GM18519 (cell line): ENCODE measurements at regions not wholly inside any gene's neighbourhood (a gene's known extent, or its start where the extent isn't known, plus 50 kb on each side); places are given as distances from the start of the nearest gene placed in this dataset.
"Not testable (repeated sequence)": the region's sequence is repeated elsewhere in the genome, so short reads cannot be mapped to it uniquely, and the experiment has no call there.

Experiments used
- ATAC-seq: cut with Tn5 transposase; IDR thresholded peaks from one replicate; pipeline ENCODE4 v1.9.1; 2021; ENCODE audit warnings: mild to moderate bottlenecking, moderate library complexity; ENCODE audit not compliant: unreplicated experiment, low FRiP score

DNA sequence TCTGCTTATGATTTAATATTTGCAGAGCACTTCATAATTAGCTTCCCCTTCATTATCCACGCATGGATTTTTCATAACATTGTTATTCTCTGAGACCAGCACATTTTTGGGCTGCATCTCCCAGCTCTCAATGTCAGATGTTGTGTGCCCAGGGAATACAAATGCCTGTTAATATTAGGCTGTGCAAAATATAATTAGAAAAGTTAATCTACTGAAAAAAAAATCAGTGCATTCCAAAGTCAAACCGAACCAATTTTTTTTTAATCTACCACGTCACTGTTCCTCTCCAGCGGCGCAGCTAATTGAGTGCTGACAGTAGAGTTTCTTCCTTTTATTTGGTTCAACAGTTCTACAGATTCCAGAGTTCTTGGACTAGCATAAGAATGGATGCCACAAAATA is 191.0 kb upstream of the RGS6 start:
- ATAC-seq, result no peak

DNA sequence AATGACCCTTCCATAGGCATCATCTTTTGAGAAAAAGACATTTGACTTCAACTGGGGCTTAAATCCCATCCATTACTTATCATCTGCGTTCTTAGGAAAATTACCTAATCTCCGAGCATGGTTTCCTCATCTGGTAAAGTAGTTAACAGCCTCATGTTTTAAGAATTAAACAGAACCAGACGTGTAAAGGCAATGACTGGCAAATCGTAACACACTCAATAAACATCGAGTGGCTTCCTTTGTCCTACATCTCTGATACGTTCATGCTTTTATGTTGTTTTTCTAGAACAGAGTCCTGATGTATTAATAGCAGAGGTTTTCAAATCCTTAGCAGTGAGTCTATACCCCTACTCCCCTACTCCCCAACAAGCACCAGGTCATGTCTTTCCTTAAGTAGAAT is 189.7 kb upstream of the RGS6 start:
- no peak for ATAC-seq

DNA sequence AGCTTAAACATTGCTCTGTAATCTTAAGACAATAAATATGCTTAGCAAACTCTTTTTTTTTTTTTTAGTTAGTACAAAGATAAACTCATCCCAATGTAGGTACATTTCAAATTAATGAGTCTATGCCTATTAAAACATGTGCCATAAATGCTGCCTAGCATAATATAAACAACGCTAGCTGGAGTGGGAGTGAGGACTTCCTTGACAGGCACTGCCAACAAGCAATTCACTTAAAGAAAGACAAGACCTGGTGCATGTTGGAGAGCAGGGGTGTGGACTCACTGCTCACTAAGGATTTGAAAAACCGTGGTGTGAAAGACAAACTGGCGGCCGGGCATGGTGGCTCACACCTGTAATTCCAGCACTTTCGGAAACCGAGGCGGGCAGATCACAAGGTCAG is 187.2 kb upstream of the RGS6 start:
- no peak for ATAC-seq

DNA sequence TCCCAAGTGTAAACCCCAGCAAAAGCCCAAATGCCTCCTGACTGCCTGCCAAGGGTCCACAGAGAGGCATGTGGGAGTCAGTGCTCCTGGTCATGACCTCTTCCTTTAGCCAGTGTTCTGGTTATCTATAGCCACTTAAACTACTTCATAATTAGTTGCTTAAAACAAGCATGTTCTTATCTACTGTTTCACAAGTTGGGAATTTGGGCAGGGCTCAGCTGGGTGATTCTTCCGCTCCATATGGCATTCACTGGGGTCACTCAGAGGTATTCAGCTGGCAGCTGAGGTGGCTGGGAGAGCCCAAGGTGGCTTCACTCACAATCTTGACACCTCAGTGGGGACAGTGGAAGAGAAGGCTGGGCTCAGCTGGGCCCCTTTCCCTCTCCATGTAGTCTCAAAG is 184.0 kb upstream of the RGS6 start:
- no peak for ATAC-seq

DNA sequence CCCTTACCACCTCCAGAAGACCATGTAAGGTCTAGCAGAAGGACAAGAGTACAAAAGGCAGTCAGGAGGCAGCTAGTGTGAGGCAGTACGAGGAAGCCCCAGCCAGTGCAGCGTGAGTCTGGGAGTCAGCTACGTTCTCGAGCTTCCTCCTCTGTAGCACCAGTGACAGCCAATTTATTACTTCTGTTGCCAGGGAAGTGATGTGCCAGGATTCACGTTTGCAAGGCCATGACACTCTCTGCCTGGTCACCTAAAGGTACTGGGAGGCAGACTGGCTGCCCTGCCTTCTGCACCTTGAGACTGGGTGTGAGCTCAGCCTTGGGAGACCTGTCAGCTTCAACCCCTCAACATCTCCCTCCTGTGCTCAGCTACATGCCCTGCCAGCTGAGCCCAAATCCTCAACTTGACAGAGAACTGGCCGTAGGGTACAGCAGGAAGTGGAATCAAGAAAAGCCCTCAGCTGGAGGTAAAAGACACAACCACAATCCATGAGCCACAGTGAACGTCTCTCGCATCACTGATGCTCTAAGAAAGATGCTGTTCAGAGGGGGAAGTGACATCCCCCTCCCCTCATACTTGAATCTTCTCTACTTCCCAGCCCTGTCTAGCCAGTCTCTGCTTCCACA is 182.5 kb upstream of the RGS6 start:
- ATAC-seq, result no peak

DNA sequence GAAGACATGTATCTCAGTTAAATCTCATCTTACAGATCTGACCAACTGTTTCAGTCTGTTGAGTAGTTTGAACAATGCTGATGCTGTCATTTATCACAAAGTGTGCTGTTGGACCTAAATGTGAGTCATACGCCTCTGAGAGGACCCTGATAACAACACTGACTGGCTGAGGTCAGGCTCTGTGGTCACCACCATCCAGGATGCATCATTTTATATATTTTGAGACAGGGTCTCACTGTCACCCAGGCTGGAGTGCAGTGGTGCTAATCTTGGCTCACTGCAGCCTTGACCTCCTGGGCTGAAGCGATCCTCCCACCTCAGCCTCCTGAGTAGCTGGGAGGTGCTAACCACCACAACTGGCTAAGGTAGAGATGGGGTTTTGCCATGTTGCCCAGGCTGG is 181.0 kb upstream of the RGS6 start:
- no peak for ATAC-seq

DNA sequence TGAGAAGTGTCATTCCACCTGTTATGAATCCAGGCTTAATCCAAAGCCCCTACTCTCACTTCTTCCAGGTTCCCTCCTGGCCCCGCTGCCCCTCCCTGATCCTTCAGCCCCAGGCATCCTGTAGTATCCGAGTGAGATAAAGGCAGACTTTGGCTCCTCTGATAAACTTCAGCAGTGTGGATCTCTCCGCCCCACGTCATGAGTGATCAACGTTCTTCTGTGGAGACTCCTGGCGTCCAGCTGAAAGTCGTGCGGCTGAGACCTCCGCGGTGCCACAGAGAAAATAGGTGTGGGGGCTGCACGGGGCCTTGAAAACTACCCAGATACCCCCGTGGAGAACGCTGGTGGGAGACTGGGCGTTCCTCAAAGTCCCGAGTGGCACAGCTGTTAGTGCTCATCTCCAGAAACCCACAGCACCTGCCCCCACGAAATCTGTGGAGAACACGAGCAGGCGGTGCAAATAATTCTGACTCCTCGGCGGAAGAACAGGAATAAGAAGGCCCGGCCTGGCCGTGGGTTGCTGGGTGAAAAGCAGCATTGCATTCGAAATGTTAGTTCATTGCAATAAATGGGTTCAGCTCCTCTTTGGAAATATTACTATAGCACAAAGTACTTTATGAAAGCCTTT is 180.0 kb upstream of the RGS6 start:
- ATAC-seq, result no peak

DNA sequence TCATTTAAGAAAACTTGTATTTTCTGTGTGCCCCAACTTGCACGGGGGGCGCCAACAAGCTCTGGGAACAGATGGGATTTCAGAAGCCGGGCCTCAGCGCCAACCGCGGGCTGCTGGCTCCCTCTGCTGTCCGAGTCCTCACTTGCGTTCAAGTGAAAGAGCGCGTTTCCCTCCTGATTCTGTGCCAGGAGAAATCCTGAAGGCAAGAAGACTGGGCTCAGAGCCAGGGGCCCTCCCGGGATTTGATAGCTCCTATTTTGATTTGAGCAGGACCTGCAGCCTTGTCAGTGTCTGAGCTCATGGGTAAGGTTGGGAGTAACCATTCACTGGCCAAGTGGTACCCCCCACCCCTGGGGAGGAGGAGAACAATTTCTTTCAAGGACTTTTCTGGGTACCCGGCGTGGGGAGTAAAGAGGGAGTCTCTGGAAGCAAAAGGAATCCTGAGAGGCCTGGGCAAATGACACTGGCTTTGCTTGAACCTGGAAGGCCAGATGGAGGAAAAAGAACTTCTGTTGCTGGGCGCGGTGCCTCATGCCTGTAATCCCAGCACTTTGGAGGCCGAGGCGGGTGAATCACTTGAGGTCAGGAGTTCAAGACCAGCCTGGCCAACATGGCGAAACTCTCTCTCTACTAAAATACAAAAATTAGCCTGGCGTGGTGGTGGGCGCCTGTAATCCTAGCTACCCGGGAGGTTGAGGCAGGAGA is 179.0 kb upstream of the RGS6 start:
- no peak for ATAC-seq

DNA sequence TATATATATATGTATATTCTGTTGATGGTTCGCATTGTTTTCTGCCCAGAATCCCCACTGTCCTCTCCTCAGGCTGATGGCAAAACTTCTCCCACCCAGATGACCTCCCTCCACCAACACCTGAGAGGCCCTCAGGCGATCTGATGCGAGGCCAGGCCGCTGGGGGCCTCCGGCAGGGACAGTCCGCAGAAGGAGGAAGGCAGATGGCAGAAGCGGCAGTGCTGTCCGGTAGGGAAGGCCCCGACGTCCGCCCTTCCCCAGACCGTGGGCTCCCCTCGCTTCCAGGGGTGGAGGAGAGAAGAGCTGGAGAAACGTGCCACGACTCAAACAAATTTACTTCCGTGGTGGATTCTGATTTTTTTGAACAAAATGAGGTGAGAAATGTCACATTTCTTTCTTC is 178.3 kb upstream of the RGS6 start:
- ATAC-seq, result no peak

DNA sequence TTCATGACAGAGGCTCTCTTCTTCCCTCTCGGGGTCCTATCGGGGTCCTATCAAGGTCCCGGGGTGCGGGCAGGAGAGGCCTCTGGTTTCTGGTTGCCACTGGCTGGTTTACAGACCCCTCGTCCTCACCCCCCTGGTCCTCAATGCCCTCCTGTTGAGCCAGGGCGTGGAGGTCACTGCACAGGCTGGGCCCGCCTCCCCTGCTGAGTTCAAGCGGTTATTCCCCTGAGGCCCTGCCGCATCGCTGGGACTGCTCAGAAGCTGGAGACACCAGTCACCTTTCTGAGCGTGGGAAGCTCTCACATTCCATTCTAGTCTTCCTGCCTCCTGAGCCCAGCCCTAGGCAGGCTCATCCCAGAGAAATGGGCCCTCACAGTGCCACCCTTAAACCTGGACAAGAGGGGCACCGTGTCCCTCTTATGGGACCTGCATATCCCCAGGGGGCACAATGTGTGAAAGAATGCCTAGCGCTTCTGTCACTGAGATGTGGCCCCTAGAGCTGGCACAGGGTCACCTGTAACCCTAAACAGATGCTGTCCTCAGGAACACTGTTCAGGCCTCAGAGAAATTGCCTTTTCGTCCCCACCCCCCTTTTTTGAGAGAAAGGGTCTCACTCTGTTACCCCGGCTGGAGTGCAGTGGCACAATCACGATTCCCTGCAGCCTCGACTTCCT is 177.7 kb upstream of the RGS6 start:
- no peak for ATAC-seq

DNA sequence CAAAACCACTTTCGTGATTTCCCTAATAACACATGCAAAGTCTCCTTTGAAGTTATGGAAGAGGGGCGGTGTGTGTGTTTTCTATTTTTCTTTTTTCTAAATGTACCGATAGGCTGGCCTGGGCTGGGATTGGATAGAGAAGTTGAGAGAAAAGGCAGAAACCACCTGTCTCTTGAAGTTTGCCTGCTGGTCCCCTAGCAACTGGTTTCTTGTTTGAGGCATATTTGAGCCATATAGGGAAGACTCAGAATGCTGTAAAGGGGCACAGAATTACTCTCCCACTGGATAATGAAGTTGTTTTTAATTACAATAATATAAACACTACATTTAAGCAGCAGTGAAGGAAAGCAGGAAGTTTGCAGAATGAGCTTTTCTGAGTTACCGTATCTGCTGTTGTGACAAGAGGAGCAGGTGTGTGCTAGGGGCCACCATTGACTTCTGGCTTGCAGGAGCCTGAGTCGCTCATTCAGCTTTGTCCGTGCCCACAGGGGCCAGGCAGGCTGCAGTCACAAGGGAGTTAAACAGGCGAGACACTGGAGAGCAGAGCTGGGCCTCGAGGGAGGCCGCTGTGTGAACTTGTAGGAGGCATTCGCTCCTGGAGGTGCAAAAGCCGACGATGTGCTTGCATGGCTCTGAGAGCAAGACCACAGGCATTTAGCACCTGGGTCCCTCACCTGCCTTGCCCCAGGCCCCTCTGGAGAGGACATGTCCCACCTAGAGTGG is 173.8 kb upstream of the RGS6 start:
- ATAC-seq, result no peak

DNA sequence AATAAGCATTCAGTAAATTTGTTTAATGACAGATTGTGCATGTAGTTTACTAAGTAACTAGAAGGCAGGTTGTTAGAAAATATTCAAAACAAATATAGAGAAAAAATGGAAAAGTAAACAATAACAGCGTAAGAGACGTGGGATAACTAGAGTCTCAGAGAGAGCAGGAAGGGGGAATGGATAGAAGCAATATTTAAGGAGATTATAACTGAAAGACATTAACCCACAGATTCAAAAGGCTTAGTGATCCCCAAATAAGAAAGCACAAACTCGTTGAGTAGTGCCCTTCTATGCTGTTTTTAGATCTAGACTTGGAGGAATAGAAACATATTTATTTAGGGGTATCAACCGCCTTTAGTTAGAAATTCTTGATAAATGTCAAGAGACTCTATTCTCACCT is 169.7 kb upstream of the RGS6 start:
- no peak for ATAC-seq

DNA sequence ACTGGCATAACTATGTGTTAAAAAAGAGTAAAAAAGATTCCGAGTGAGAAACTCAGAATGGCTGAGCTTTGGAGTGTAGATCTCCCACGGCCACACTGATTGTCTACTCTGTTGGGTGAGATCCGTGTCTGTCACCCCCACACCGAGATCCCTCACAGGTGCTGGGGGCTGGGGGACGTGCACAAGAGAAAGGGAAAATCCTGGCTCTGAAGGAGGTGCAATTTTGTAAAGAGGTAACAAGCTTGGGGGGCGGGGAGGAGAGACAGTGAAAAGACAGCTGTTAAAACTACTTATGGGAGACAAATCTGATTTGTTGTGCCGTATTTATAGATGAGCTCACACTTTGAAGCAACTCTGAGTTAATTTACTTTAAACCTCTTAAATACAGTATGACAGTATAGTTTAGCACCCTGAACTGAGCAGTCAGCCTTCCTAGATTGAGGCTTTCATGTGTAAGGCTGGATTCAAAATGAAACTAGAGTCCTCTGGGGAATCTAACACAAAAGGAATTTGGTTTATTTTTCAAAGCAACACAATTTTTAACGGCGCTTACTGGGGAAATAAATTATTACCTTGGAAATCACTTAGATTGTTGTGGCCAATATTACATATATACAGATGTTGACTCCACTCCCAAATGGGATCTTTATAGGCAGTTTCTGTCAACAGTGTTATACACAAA is 167.4 kb upstream of the RGS6 start:
- ATAC-seq, result no peak

DNA sequence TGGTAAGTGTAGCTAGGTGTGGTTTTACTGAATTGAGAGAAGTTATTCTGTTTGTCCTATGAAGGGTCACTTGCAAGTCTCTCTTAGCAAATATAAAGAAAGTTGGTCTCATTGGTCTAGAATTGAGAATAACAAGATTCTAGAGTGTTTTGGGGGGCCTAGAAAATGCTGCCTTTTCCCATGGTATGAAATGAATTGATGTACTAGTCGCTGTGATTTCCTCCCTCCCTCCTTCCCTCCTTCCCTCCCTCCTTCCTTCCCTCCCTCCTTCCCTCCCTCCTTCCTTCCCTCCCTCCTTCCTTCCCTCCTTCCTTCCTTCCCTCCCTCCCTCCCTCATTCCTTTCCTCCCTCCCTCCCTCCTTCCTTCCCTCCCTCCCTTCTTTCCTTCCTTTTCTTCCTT is 166.7 kb upstream of the RGS6 start:
- ATAC-seq, result no peak

DNA sequence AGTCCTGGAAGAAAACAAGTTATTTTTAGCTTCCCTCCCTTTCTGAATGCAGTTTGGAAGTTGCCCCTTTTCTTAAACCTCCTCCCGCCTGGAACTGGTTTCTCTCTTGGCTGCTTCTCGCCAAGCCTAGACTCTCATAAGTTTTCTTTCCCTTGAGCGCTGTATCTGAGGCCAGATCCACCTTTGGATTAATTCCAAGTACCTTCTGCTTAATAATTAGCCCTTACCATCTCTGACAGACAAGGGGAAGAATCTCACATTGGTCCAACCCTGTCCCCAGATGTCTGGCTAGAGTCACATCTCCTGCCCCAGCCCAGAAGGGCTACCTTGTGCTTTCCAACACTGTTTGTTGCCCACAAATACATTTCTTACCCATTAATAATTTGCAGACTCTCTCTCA is 161.8 kb upstream of the RGS6 start:
- ATAC-seq, result no peak

DNA sequence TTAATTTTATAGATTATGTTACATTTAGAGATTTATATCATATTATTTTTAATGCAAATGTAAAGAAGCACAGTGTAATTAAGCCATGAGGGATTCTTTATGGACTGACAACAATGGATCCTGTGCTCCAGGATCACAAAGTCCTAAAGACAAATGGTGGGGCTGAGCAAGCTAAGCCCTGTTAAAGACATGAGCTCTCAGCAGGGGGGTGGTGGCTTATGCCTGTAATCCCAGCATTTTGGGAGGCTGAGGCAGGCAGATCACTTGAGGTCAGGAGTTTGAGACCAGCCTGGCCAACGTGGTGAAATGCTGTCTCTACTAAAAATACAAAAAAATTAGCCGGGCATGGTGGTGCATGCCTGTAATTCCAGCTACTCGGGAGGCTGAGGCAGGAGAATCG is 160.8 kb upstream of the RGS6 start:
- ATAC-seq, result not testable (repeated sequence)

DNA sequence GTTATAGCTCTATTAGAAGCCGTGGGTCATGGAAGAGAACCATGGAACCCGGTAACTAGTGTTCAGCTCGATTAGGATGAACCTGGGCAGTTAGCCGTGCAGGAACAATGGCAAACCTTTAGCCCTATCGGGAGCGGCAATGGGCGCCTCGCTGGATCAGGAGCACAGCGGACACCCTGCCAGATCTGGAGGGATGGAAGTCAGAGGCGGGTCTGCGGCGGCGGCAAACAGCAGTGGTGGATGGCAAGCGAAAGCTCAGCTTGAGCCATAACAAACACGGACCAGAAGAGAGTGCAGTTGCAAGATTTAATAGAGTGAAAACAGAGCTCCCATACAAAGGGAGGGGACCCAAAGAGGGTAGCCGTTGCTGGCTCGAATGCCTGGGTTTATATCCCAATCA is 160.2 kb upstream of the RGS6 start:
- ATAC-seq, result not testable (repeated sequence)

DNA sequence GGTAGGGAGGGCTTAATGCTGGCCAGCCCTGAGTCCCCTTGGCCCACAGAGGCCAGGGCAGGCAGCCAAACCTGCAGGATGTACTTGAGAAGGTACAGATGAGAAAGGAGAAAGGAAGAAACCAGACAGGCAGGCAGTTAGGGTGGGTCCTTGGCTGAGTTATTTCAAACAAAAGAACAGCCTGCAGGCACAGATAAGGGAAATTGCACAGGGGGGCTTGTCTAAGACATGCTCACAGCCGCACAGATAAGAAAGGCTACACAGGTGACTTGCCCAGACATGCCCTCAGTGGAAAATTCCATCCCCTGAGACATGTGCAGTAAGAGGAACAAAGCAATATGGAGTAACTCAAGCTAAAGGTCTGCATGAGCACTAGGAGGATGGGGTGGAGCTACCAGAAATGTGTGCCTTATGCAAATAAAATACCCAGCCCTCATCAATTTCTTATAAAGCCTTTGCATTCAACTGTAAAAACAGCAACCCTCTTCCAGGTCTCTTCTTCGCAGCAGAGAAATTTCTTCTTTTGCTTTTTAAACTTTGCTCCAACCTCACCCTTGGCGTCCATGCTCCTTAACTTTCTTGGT is 158.2 kb upstream of the RGS6 start:
- ATAC-seq, result no peak

DNA sequence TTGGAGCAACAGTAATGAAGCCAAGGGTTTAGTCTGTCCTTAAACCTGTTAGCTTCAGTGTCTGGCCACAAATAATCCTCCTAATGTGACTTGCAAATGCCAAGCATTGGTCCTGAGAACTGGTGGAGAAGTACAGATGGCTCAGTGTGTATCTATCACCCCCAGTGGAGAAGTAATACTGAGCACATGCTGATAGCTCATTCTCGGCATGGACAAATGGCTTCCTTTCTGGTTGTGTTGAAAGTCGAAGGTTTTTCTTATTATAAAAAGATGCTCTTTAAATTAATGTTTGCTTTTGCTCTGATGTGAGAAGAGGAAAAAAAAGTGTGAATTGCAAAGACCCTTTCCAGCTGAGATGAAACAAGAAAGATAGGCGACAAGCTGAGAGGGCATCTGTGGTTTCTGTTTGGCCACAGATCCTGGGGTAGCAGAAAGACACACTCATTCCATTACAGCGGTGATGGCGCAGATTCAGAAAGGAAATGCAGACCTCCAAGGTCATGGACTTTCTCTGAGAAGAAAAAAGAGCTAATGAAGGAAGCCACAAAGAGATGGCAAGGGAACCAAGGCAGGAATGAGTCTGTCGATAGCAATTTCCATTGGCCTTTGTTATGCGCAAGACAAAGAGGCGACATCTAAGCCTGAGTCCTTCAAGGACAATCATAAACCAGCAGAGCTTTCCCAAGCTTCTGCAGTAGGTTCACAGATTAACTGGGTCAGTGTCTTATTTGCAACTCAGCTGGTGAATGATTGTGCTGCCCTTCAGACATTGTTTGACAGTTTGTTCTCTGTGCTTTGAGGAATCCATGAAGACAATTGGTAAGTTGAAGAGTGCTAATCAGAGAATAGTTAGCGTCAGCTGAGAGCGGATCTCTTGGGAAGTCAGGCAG is 155.5 kb upstream of the RGS6 start:
- ATAC-seq, result no peak
